NCI-H2196 (cell line): ENCODE measurements at regions not wholly inside any gene's neighbourhood (a gene's known extent, or its start where the extent isn't known, plus 50 kb on each side); places are given as distances from the start of the nearest gene placed in this dataset.

Experiments
- DNase-seq: peaks from one replicate; lab custom pipeline; 2025; ENCODE audit not compliant: unreplicated experiment; lab: John Stamatoyannopoulos, UW

- DNase-seq, result no peak
Measured at GRCh38 chr6:44701637-44702101, 314.2 kb downstream of the CDC5L start.

- no peak for DNase-seq
Measured at GRCh38 chr6:44702292-44702691, 314.8 kb downstream of the CDC5L start.

GRCh38 chr6:44704240-44705150 lies 317.0 kb downstream of the CDC5L start:
- no peak for DNase-seq

GRCh38 chr6:44705596-44705995 lies 318.1 kb downstream of the CDC5L start:
- DNase-seq, result no peak

- no peak for DNase-seq
Measured at GRCh38 chr6:44706011-44706410, 318.5 kb downstream of the CDC5L start.

GRCh38 chr6:44708208-44708607 lies 320.7 kb downstream of the CDC5L start:
- no peak for DNase-seq

- no peak for DNase-seq
Measured at GRCh38 chr6:44712353-44713111, 325.0 kb downstream of the CDC5L start.

GRCh38 chr6:44715188-44715587 lies 327.7 kb downstream of the CDC5L start:
- DNase-seq, result no peak

GRCh38 chr6:44715925-44716324 lies 328.4 kb downstream of the CDC5L start:
- no peak for DNase-seq

- no peak for DNase-seq
Measured at GRCh38 chr6:44717431-44717830, 329.9 kb downstream of the CDC5L start.

- DNase-seq, result no peak
Measured at GRCh38 chr6:44721954-44722578, 334.6 kb downstream of the CDC5L start.

GRCh38 chr6:44722736-44723135 lies 335.2 kb downstream of the CDC5L start:
- DNase-seq, result no peak

- DNase-seq, result no peak
Measured at GRCh38 chr6:44723439-44724197, 336.1 kb downstream of the CDC5L start.

- DNase-seq, result no peak
Measured at GRCh38 chr6:44725070-44725469, 337.6 kb downstream of the CDC5L start.

GRCh38 chr6:44727651-44728630 lies 340.4 kb downstream of the CDC5L start:
- no peak for DNase-seq

GRCh38 chr6:44730771-44731391 lies 343.4 kb downstream of the CDC5L start:
- no peak for DNase-seq

GRCh38 chr6:44731485-44732095 lies 344.1 kb downstream of the CDC5L start:
- DNase-seq, result no peak

- no peak for DNase-seq
Measured at GRCh38 chr6:44732243-44732642, 344.7 kb downstream of the CDC5L start.

GRCh38 chr6:44733126-44733525 lies 345.6 kb downstream of the CDC5L start:
- no peak for DNase-seq
